Activated naive CD4-positive, alpha-beta T cell treated with anti-CD3 and anti-CD28 coated beads, Interleukin-2, amount 50 U/mL, for 16 hours (primary cell): ENCODE measurements at regions not wholly inside any gene's neighbourhood (a gene's known extent, or its start where the extent isn't known, plus 50 kb on each side); places are given as distances from the start of the nearest gene placed in this dataset.

Source experiments
- DNase-seq: peaks from one replicate; pipeline ENCODE4 v3.0.0-alpha.2; 2020

GRCh38 chr2:121038891-121039616, 245.9 kb downstream of the TFCP2L1 start:
- no peak for DNase-seq

- no peak for DNase-seq
Measured at GRCh38 chr2:121039679-121040078, 245.3 kb downstream of the TFCP2L1 start.

GRCh38 chr2:121041516-121041915, 243.5 kb downstream of the TFCP2L1 start:
- no peak for DNase-seq

GRCh38 chr2:121043061-121043826, 241.8 kb downstream of the TFCP2L1 start:
- DNase-seq: no peak

- DNase-seq: no peak
Measured at GRCh38 chr2:121043827-121044222, 241.2 kb downstream of the TFCP2L1 start.

GRCh38 chr2:121044412-121044811, 240.6 kb downstream of the TFCP2L1 start:
- no peak for DNase-seq

- no peak for DNase-seq
Measured at GRCh38 chr2:121045245-121045644, 239.8 kb downstream of the TFCP2L1 start.

GRCh38 chr2:121046335-121046734, 238.7 kb downstream of the TFCP2L1 start:
- no peak for DNase-seq

- DNase-seq: no peak
Measured at GRCh38 chr2:121047383-121047782, 237.6 kb downstream of the TFCP2L1 start.

GRCh38 chr2:121049131-121049530, 235.9 kb downstream of the TFCP2L1 start:
- no peak for DNase-seq

GRCh38 chr2:121049950-121050585, 234.9 kb downstream of the TFCP2L1 start:
- no peak for DNase-seq

- DNase-seq: no peak
Measured at GRCh38 chr2:121051311-121051710, 233.7 kb downstream of the TFCP2L1 start.

GRCh38 chr2:121052023-121052422, 233.0 kb downstream of the TFCP2L1 start:
- no peak for DNase-seq

- no peak for DNase-seq
Measured at GRCh38 chr2:121052521-121052920, 232.5 kb downstream of the TFCP2L1 start.

GRCh38 chr2:121055088-121055487, 229.9 kb downstream of the TFCP2L1 start:
- no peak for DNase-seq

GRCh38 chr2:121055501-121055900, 229.5 kb downstream of the TFCP2L1 start:
- DNase-seq: no peak

GRCh38 chr2:121058852-121059558, 226.0 kb downstream of the TFCP2L1 start:
- DNase-seq: no peak

GRCh38 chr2:121059651-121060649, 225.1 kb downstream of the TFCP2L1 start:
- DNase-seq: no peak

- no peak for DNase-seq
Measured at GRCh38 chr2:121061633-121062032, 223.4 kb downstream of the TFCP2L1 start.

GRCh38 chr2:121063471-121063870, 221.5 kb downstream of the TFCP2L1 start:
- DNase-seq: no peak

- no peak for DNase-seq
Measured at GRCh38 chr2:121064186-121064585, 220.8 kb downstream of the TFCP2L1 start.

GRCh38 chr2:121065239-121065638, 219.8 kb downstream of the TFCP2L1 start:
- DNase-seq: no peak
